Activated CD4-positive, alpha-beta T cell treated with anti-CD3 and anti-CD28 coated beads, Interleukin-2, amount 10 ng/mL, durations not matched to agents 7 days and 5 days (primary cell): ENCODE measurements at regions not wholly inside any gene's neighbourhood (a gene's known extent, or its start where the extent isn't known, plus 50 kb on each side); places are given as distances from the start of the nearest gene placed in this dataset.

ENCODE experiments used
- CTCF ChIA-PET: fragments of 350-600 bp; sonication (Branson Sonifier 250); formaldehyde crosslinking; loops from one replicate; lab custom pipeline; 2021; ENCODE audit warnings: antibody characterized with exemption; lab: Charles Lee
- POLR2A ChIA-PET: fragments of 350-600 bp; sonication (Branson Sonifier 250); formaldehyde crosslinking; loops from one replicate; lab custom pipeline; 2021; ENCODE audit warnings: antibody characterized with exemption; lab: Charles Lee
- DNase-seq: peaks from one replicate; pipeline ENCODE4 v3.0.0-alpha.2; 2020
- H3K27ac Mint-ChIP-seq: one replicate; pipeline ENCODE4 v1.8.0; 2021; ENCODE audit warnings: mild to moderate bottlenecking, moderate library complexity, mixed read lengths
- H3K27me3 Mint-ChIP-seq: one replicate; pipeline ENCODE4 v1.8.0; 2021; ENCODE audit warnings: mixed read lengths
- H3K36me3 Mint-ChIP-seq: one replicate; pipeline ENCODE4 v1.8.0; 2021; ENCODE audit warnings: low read depth, mixed read lengths
- H3K4me1 Mint-ChIP-seq: one replicate; pipeline ENCODE4 v1.8.0; 2021; ENCODE audit warnings: mixed read lengths
- H3K4me3 Mint-ChIP-seq: one replicate; pipeline ENCODE4 v1.8.0; 2021; ENCODE audit warnings: mild to moderate bottlenecking, moderate library complexity, mixed read lengths
- H3K9me3 Mint-ChIP-seq: one replicate; pipeline ENCODE4 v1.8.0; 2021; ENCODE audit warnings: mixed read lengths

DNA sequence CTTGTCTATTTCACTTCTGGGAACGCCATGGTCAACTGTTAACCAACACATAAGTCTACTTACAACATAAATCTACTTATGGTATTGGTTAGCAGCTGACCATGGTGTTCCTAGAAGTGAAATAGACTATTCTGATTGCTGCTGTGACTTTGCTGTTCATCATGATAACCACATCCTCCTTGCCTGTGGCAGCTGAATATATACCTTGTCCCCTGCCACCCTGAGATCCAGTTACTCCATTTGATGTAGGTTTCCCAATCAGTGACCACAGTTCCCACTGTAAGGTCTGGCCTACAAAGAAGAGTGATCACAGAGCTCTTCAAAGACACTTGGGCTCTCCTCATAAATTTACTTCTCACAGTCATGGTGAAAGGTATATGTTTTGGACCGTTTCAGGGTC lies 66.8 kb upstream of the ALDH1A3 start:
- peaks cover 3% of the 10 kb centered on the region for H3K27me3 Mint-ChIP-seq
- H3K9me3 Mint-ChIP-seq: peaks cover 23% of the 10 kb centered on the region
- ChIA-PET CTCF (no interaction called here), POLR2A (no interaction called here)
- H3K4me1 Mint-ChIP-seq: no peaks in the 10 kb centered on the region
- no peak overlapping the region for H3K27ac Mint-ChIP-seq
- H3K36me3 Mint-ChIP-seq: no peaks in the 10 kb centered on the region
- H3K4me3 Mint-ChIP-seq: no peak overlapping the region
- DNase-seq: no peak

DNA sequence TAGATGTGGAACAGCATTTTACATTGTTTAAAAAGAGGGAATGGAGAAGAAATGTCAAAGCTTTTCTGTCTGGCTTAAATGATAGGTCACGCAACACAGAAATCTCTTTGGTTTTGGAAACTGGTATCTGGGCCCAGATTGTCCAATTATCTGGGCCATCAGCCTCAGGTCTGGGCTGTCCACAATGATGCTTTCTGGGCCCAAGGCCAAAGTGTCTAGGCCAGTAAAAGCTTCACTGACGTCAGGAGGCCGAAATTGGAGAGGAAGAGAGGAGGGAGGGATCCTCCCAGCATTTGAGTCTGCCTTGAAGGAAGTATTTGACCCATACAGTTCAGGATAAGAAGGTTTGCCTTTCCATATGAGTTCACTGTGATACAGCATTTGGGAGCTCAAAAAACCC lies 60.7 kb upstream of the ALDH1A3 start:
- POLR2A ChIA-PET: no interaction called here
- Mint-ChIP-seq H3K27me3 (peaks cover 23% of the 10 kb centered on the region), H3K27ac (no peak overlapping the region), H3K9me3 (peaks cover 11% of the 10 kb centered on the region), H3K4me3 (no peak overlapping the region), H3K4me1 (no peaks in the 10 kb centered on the region), H3K36me3 (no peaks in the 10 kb centered on the region)
- DNase-seq: no peak
- CTCF ChIA-PET: no interaction called here

DNA sequence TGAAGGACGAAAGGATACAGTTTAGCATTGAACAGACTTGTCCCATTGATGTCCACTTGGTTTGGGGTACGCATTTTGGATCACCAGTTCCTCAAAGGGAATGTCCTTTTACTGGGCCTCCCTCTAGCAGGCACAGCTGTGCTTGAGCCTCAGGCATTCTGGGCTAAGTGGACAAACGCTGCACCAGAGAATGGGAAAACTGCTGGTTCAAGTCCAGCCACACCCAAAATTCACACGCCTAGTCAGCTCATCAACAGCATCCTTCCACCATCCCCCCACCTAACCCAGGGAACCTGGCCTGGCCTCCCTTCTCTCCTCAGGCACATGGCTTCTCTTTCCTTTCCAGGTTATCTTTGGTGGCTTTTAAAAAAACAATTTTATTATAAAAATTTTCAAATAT lies 59.1 kb upstream of the ALDH1A3 start:
- ChIA-PET CTCF (no interaction called here), POLR2A (no interaction called here)
- Mint-ChIP-seq H3K36me3 (no peaks in the 10 kb centered on the region), H3K27me3 (peaks cover 27% of the 10 kb centered on the region), H3K4me1 (no peaks in the 10 kb centered on the region), H3K9me3 (peaks cover 7% of the 10 kb centered on the region), H3K4me3 (no peak overlapping the region), H3K27ac (no peak overlapping the region)
- DNase-seq: no peak

DNA sequence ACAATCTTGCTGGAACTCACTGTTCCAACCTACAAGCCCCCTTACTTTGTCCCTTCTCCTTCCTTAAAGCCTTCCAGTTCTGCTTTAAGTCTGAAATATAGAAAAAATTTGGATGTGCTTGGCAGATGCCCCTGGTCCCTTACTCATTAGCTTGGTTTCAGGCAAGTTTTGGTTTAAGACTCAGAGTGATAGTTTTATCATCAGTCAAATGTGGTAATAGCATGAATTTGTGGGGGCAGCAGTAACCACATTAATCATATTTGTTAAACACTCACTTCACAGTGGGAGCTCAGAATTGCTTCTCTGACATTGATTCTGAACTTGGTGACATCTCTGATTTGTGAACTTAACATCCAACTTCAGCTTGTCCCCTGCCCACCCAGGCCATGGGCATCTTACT lies 58.3 kb upstream of the ALDH1A3 start:
- H3K9me3 Mint-ChIP-seq: peaks cover 2% of the 10 kb centered on the region
- no peak for DNase-seq
- no peak overlapping the region for H3K4me3 Mint-ChIP-seq
- H3K4me1 Mint-ChIP-seq: no peaks in the 10 kb centered on the region
- H3K27ac Mint-ChIP-seq: no peak overlapping the region
- ChIA-PET POLR2A (no interaction called here), CTCF (no interaction called here)
- peaks cover 26% of the 10 kb centered on the region for H3K27me3 Mint-ChIP-seq
- no peaks in the 10 kb centered on the region for H3K36me3 Mint-ChIP-seq

DNA sequence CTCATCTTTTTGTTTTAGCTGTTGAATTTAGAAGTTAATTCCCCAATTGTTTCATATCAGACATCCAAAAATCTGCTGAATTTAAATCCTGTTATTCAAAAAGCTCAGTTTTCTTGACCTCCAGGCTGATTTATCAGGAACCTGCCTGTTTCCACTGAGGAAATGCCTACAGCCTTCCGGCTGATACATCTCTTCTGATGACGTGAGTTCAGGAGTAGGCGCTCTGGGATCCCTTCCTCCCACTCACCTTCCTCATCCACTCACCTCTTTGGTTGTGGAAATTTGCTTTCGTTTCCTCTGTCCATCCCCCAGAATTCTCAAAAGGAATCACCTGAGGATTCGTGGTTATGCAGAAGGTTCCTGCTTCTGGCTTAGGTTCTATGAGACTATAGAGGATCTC lies 55.4 kb upstream of the ALDH1A3 start:
- Mint-ChIP-seq H3K27me3 (peaks cover 23% of the 10 kb centered on the region), H3K27ac (no peak overlapping the region), H3K4me1 (no peaks in the 10 kb centered on the region), H3K4me3 (no peak overlapping the region), H3K36me3 (no peaks in the 10 kb centered on the region), H3K9me3 (no peaks in the 10 kb centered on the region)
- DNase-seq: no peak
- ChIA-PET CTCF (no interaction called here), POLR2A (no interaction called here)

DNA sequence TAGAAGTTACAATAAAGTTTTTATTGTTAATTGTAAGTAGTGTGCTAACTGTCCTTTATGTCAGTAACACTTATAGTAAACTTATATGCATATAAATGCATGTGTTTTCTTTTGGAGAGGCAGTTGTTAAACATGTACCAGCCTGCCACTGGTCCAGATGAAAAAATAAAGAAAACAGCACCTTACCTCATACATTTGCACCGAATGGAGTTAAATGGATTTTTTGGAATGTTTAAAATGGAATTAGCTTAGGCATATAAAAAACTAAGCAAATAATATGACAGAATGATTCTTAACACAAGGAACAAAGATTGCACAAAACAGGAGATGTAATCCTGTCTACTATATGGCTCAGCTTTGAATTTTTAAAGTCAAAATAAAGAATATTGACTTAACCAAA lies 50.2 kb upstream of the ALDH1A3 start:
- no peak for DNase-seq
- no peaks in the 10 kb centered on the region for H3K36me3 Mint-ChIP-seq
- no peak overlapping the region for H3K27ac Mint-ChIP-seq
- H3K27me3 Mint-ChIP-seq: peaks cover 24% of the 10 kb centered on the region
- CTCF ChIA-PET: no interaction called here
- no peaks in the 10 kb centered on the region for H3K4me1 Mint-ChIP-seq
- H3K4me3 Mint-ChIP-seq: no peak overlapping the region
- POLR2A ChIA-PET: no interaction called here
- no peaks in the 10 kb centered on the region for H3K9me3 Mint-ChIP-seq
